Gastroesophageal sphincter (tissue), 3 donors: ENCODE measurements at regions not wholly inside any gene's neighbourhood (a gene's known extent, or its start where the extent isn't known, plus 50 kb on each side); places are given as distances from the start of the nearest gene placed in this dataset.
"Not testable (repeated sequence)": the region's sequence is repeated elsewhere in the genome, so short reads cannot be mapped to it uniquely, and the experiment has no call there.

Source experiments
- EP300 ChIP-seq: sonication (generic); formaldehyde crosslinking; IDR thresholded peaks from one replicate; pipeline ENCODE4 v1.6.1; 2017; ENCODE audit warnings: antibody characterized with exemption, mild to moderate bottlenecking
- TF ChIP-seq, protein P1 (sequence below), 4 experiments: fragments of 200-600 bp in 2 of 4; fragments of 450-650 bp in 2 of 4; sonication (generic) in 1 of 4; IDR thresholded peaks; one replicate each; pipeline ENCODE4 v1.5.1; 2017 to 2019; ENCODE audit warnings: antibody characterized with exemption in 4 of 4, mild to moderate bottlenecking in 2 of 4, moderate library complexity in 2 of 4

DNA sequence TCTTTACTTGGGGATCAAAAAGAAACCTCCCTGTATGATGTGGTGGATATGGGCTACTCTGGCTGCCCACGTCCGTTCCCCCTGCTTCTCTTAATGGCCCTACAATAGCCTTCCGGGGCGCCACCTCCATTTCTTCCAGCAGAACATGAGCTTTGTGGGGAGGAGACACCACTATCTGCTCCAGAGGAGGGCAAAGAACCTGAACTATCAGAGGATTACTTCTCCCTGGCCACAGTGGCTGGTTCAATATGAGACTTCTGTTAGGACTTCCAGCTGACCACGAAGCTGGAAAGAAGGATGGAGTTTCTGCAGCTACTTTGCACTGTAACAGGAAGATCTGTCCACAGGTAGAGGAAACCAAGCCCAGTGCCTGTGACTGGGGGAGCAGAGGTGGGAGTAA is 72.8 kb downstream of the CLEC18A start:
- TF ChIP-seq, protein P1, sequence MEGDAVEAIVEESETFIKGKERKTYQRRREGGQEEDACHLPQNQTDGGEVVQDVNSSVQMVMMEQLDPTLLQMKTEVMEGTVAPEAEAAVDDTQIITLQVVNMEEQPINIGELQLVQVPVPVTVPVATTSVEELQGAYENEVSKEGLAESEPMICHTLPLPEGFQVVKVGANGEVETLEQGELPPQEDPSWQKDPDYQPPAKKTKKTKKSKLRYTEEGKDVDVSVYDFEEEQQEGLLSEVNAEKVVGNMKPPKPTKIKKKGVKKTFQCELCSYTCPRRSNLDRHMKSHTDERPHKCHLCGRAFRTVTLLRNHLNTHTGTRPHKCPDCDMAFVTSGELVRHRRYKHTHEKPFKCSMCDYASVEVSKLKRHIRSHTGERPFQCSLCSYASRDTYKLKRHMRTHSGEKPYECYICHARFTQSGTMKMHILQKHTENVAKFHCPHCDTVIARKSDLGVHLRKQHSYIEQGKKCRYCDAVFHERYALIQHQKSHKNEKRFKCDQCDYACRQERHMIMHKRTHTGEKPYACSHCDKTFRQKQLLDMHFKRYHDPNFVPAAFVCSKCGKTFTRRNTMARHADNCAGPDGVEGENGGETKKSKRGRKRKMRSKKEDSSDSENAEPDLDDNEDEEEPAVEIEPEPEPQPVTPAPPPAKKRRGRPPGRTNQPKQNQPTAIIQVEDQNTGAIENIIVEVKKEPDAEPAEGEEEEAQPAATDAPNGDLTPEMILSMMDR (IDR thresholded peaks at IDR 0.05): not testable (repeated sequence)
- not testable (repeated sequence) for TF ChIP-seq EP300
